Testis (tissue), 2 donors: ENCODE measurements at regions not wholly inside any gene's neighbourhood (a gene's known extent, or its start where the extent isn't known, plus 50 kb on each side); places are given as distances from the start of the nearest gene placed in this dataset.

Experiments
- DNase-seq: peaks from one replicate; pipeline ENCODE4 v3.0.0-alpha.2; 2019
- H3K27ac ChIP-seq, 2 donors: fragments of 200-600 bp; sonication (generic); one replicate each; pipeline ENCODE4 v1.5.1; 2019
- H3K27me3 ChIP-seq: fragments of 200-600 bp; sonication (generic); one replicate; pipeline ENCODE4 v1.5.1; 2019
- H3K36me3 ChIP-seq: fragments of 200-600 bp; sonication (generic); one replicate; pipeline ENCODE4 v1.5.1; 2017; ENCODE audit warnings: low read depth; ENCODE audit errors: missing control alignments
- H3K4me1 ChIP-seq: fragments of 200-600 bp; sonication (generic); one replicate; pipeline ENCODE4 v1.5.1; 2019
- H3K4me3 ChIP-seq, 2 donors: fragments of 200-600 bp; sonication (generic); one replicate each; pipeline ENCODE4 v1.5.1; 2017 to 2019
- H3K9me3 ChIP-seq: fragments of 200-600 bp; sonication (generic); one replicate; pipeline ENCODE4 v1.5.1; 2017
- CTCF ChIP-seq, 3 experiments: fragments of 450-650 bp in 2 of 3; fragments of 200-600 bp in 1 of 3; sonication (generic) in 1 of 3; IDR thresholded peaks; one replicate each; pipeline ENCODE4 v1.5.1; 2016 to 2019; ENCODE audit warnings: antibody characterized with exemption in 3 of 3, mild to moderate bottlenecking in 2 of 3, moderate library complexity in 1 of 3
- POLR2A ChIP-seq: fragments of 450-650 bp; IDR thresholded peaks from one replicate; pipeline ENCODE4 v1.6.1; 2017; ENCODE audit warnings: antibody characterized with exemption, mild to moderate bottlenecking, moderate library complexity
- WGBS, 2 donors: methylation state at CpG; one replicate each; pipeline ENCODE4 v1.1.5; 2018; 5-methylcytosine and 5-hydroxymethylcytosine counted together
- intact Hi-C: fragments of 100-400 bp; cut with DNase I; formaldehyde crosslinking; loops from one replicate; pipeline ENCODE4 v1.15.1; 2023; ENCODE audit warnings: low total_unique reads

DNA sequence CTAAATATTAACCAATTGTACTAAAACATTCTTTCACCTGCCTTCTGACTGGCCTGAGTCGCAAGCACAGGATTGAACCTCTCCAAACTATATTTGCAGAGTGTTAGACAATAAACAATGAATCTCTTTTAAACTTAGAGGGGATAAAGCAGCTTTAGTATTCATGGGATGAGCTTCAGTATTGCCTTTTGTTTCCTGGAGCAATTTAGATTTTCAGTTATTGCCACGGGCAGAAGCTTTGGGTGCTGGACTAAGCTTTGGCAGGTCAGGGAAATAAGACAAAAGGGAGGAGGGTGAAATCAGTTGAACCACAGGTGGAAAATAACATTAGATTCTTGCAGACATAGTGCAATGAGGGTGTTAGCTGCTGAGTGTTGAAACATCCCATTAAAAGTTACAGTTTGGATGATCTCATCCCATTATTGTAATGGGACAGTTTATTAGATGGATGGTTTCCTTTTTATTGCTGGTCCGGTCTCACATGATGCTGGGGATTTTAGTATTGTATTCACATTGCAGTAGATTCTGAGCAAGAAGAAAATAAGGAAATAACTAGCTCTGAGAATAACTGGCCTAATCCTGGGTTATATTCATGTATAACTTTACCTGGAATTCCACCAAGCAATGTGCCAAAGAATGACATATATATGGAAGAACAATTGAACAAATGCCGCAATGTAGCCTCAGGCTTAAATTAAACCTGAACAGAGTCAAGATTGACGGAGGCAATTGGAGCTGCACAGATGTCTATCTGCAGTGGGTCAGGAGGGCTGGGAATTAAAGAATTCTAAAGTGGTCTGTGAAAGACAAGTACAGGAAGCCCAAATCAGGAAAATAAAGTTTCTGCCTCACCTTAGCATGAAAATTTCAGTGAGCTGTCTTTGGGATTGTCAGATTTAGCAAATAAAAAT, 1092.8 kb upstream of the SEL1L start:
- H3K27ac ChIP-seq = no peak overlapping the region
- no peak for TF ChIP-seq CTCF (IDR thresholded peaks at IDR 0.05)
- TF ChIP-seq POLR2A = no peak
- H3K4me3 ChIP-seq = no peak overlapping the region
- intact Hi-C loops = no loop called here
- H3K9me3 ChIP-seq = no peaks in the 10 kb centered on the region
- H3K27me3 ChIP-seq = no peaks in the 10 kb centered on the region
- H3K36me3 ChIP-seq = no peaks in the 10 kb centered on the region
- H3K4me1 ChIP-seq = no peaks in the 10 kb centered on the region
- 79 to 86% methylated on average over 5 of the region's 5 CpGs for WGBS, 2 donors
- no peak for DNase-seq

- H3K4me1 ChIP-seq = no peaks in the 10 kb centered on the region
- intact Hi-C loops = no loop called here
Observed at GRCh38 chr14:82635915-82636314, 1102.3 kb upstream of the SEL1L start.

DNA sequence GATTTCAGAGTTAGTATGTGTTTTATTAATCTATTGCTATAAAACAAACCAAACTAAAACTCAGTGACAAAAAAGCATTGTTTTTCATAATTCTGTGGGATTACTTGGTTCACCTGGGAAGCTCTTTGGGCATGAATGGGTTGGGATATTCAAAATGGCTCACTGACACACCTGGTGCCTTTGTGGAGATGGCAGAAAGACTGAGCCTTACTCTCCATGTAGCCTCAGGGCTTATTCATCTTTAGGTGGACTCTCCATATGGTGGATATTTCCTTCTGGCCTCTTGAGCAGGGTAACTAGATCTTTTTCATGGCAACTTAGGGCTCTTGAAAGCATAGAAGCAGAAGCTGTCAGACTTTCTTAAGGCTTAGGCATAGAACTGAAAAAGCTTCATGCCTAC, 1102.8 kb upstream of the SEL1L start:
- TF ChIP-seq CTCF (IDR thresholded peaks at IDR 0.05) = no peak
- TF ChIP-seq POLR2A = no peak
- H3K4me1 ChIP-seq = no peaks in the 10 kb centered on the region
- DNase-seq = no peak

More at GRCh38 chr14:82635915-82636314, 1102.3 kb upstream of the SEL1L start:
- Histone ChIP-seq H3K36me3 (no peaks in the 10 kb centered on the region), H3K27ac (no peak overlapping the region), H3K4me3 (no peak overlapping the region), H3K9me3 (no peaks in the 10 kb centered on the region), H3K27me3 (no peaks in the 10 kb centered on the region)
- TF ChIP-seq CTCF (IDR thresholded peaks at IDR 0.05) (no peak), POLR2A (no peak)
- DNase-seq = no peak

DNA sequence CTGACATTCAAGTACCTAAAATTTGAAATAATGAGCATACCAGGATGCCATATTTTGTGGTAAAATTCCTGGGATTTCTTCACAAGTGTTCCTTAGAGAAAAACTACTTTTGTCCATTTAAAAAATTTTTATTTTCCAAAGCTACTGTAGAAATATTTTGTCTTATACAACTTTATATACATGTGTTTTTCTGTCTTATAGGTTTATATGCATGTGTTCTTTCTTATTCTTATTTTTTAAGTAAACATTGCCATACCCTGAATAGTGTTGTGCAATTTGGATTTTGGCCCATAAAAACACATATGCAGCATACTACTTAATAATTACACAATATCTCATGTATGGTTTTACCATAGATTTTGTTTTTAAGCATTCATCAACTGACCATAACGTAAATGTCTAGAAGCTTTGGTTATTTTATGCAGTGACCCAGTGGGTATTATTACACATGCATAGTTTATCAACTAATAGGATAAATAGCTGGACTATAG, 1107.4 kb upstream of the SEL1L start:
- Histone ChIP-seq H3K4me1 (no peaks in the 10 kb centered on the region), H3K9me3 (no peaks in the 10 kb centered on the region), H3K4me3 (no peak overlapping the region), H3K36me3 (no peaks in the 10 kb centered on the region), H3K27me3 (no peaks in the 10 kb centered on the region), H3K27ac (no peak overlapping the region)
- 86 to 88% methylated on average over 1 of the region's 1 CpG for WGBS, 2 donors
- DNase-seq = no peak
- intact Hi-C loops = no loop called here
- no peak for TF ChIP-seq POLR2A

More for the DNA sequence above, 1102.8 kb upstream of the SEL1L start:
- Histone ChIP-seq H3K36me3 (no peaks in the 10 kb centered on the region), H3K4me3 (no peak overlapping the region), H3K9me3 (no peaks in the 10 kb centered on the region), H3K27ac (no peak overlapping the region), H3K27me3 (no peaks in the 10 kb centered on the region)
- intact Hi-C loops = no loop called here

- intact Hi-C loops = no loop called here
- peak overlapping the region; percentile 1 to 12 for H3K4me3 ChIP-seq
- H3K9me3 ChIP-seq = no peaks in the 10 kb centered on the region
- DNase-seq = peak; percentile 68
- 56 to 79% methylated on average over 15 of the region's 15 CpGs for WGBS, 2 donors
- no peaks in the 10 kb centered on the region for H3K4me1 ChIP-seq
- H3K27ac ChIP-seq = no peak overlapping the region
- no peaks in the 10 kb centered on the region for H3K27me3 ChIP-seq
- TF ChIP-seq POLR2A = no peak
- TF ChIP-seq CTCF (IDR thresholded peaks at IDR 0.05) = no peak
- no peaks in the 10 kb centered on the region for H3K36me3 ChIP-seq
Observed at GRCh38 chr14:82642425-82642824, 1108.8 kb upstream of the SEL1L start.
